ENCODE measurements at regions not wholly inside any gene's neighbourhood (a gene's known extent, or its start where the extent isn't known, plus 50 kb on each side); places are given as distances from the start of the nearest gene placed in this dataset.
A peak's percentile ranks its signal among the peaks of the same experiment; 100 is the strongest.
"Not testable (repeated sequence)": the region's sequence is repeated elsewhere in the genome, so short reads cannot be mapped to it uniquely, and the experiment has no call there.

- no peak for DNase-seq (ENCODE audit: low read depth, low spot score)
Observed at GRCh38 chrX:39398215-39398962, 597.1 kb downstream of the MID1IP1 start.

DNA sequence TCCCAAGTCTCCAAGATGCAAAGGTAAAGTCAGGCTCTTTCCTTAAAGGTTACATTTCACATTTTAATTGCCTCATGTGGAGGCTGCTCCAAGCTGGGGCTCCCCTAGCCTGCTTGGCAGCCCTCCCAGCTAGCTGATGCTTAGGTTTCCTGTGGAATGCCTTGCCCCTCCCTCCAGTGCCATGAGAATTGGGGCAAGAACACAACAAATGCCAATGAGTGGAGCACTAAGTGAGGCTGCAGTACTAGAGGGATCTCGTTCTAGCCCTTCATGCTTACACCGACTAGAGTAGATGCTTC is 597.7 kb downstream of the MID1IP1 start:
- peak; percentile 50 for DNase-seq (ENCODE audit: low read depth, low spot score)

- DNase-seq (ENCODE audit: low read depth, low spot score), result no peak
Observed at GRCh38 chrX:39399387-39399786, 598.1 kb downstream of the MID1IP1 start.

- DNase-seq (ENCODE audit: low read depth, low spot score), result no peak
Observed at GRCh38 chrX:39401483-39402110, 600.3 kb downstream of the MID1IP1 start.

GRCh38 chrX:39402158-39402557 is 600.9 kb downstream of the MID1IP1 start:
- DNase-seq (ENCODE audit: low read depth, low spot score), result no peak

GRCh38 chrX:39406799-39407198 is 605.5 kb downstream of the MID1IP1 start:
- DNase-seq (ENCODE audit: low read depth, low spot score), result no peak

DNA sequence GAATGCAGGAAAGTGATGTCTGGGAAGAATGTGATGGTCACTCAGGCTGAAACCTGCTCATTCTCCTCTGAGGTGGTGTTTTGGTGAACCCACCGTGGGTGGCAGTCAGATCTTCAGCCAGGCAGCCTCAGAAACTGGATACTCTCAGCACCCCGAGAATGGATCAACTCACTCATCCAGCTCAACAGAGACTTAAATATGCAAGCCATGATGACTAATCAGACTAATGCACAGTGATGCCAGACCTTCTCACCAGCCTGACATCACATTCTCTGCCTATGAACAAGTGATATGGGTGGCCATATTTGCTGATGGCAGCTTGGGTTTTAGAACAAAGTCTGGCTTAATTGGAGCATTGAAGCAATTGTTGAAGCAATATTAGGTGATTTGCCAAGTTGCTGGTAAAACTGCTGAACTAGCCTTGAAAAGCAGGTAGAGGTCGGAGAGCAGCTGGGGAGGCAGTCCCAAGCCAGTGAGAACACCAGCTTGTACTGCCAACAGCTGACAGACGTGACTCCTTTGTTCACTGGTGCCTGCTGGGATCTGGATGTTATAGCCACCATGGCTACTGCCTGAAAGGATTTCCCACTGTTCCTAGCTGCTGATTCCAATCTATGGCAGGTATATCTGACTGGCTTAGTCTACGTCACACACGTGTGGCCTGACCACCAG is 608.1 kb downstream of the MID1IP1 start:
- DNase-seq (ENCODE audit: low read depth, low spot score), result peak; percentile 42

- DNase-seq (ENCODE audit: low read depth, low spot score), result no peak
Observed at GRCh38 chrX:39414290-39414854, 613.1 kb downstream of the MID1IP1 start.

DNA sequence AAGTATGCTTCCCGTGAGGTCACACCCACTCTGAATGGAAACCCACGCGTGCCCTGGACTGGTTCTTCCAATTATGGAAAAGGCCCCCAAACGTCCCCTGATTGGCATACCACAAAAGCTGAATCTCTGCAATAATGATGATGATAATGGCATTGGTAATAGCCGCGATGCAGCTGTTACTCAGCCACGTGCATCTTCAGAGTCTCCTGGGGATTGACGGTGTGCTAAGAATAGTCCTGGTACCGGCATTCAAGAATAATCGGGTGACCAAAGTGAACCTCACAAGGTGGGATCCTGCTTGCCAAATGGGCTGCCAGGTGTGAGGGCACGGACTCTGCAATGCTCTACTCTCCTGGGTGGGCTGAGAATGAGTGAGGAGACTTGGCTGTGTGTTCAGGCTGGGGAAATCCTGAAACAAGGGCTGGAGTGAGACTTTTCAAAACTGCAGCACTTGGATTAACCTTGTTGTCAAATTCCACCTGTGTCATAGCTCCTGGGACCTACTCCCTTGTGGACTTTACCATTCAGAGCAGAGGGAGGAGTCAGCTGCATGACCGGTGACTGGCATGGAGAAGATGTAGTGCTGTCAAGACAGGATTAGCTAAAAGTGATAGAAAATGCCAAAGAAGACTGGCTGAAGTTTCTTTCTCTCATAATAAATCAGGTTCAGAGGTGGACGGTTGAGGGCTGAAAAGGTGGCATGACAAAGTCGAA is 615.4 kb downstream of the MID1IP1 start:
- DNase-seq (ENCODE audit: low read depth, low spot score), result no peak

GRCh38 chrX:39418254-39418704 is 617.0 kb downstream of the MID1IP1 start:
- no peak for DNase-seq (ENCODE audit: low read depth, low spot score)

GRCh38 chrX:39418731-39419638 is 617.7 kb downstream of the MID1IP1 start:
- no peak for DNase-seq (ENCODE audit: low read depth, low spot score)

- no peak for DNase-seq (ENCODE audit: low read depth, low spot score)
Observed at GRCh38 chrX:39421006-39421405, 619.7 kb downstream of the MID1IP1 start.

DNA sequence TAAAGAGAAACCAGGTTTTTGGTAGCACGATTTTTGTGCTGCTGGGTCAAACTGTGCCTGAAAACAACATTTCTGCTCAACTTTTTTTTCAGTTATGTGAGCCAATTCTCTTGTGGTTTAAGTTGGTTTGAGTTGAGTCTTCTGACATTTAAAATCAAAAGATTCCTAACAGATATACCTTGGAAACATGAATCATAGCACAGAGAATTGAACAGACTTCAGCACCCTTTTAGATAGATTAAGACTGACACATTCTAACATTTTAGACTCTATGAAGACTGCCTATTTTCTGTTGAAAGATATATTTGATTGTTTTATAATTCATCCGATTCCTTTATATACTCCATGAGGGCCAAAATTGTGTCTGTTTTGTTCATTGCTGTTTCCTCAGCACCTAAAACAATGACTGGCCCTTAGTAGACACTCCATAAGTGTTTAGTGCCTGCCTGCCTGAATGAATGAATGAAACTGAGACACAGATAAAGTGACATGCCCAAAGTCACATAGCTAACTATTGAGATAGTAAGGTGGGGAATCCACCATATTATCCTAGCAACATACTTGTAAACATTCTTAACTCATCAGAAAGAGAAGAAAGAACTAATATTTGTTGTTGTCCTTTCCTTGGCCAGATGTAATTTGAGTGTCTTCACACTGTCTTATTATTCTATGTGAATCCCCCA is 624.0 kb downstream of the MID1IP1 start:
- DNase-seq (ENCODE audit: low read depth, low spot score), result no peak

DNA sequence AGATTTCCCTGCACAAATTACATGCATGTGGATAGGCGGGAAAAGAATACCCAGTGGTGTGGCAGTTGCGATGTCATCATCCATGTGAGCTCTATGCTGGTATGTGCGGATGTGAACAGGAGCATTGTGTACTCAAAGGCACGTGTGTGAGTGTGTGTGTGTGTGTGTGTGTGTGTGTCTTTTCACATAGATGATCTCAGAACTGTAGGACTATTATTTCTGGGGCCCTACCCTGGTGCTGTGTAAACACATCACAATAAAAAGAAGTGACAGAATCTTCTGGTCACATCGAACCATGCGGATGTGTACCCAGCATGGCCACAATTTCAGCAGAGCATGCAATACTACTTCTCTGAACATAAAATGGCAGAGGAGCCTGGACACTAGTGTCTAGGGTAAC is 624.8 kb downstream of the MID1IP1 start:
- DNase-seq (ENCODE audit: low read depth, low spot score), result no peak

DNA sequence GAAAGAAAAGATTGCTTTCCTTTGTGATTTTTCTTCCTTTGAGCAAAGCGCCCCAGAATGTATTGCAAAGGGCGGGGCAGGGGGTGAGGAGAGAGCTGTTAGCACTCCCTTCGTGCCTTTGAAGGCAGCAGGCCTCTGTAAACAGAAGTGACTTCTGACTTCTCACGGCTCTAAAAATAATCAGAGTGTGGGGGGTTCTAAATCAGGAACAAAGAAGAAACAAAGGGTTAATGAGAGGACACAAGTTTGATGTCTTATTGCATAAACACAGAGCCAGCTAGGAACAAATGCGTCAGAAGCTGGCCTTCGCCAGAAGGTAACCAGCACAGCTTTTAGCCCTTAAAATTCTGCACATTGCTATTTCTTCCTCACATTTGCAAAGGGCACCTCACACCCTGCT is 626.2 kb downstream of the MID1IP1 start:
- peak; percentile 28 for DNase-seq (ENCODE audit: low read depth, low spot score)

GRCh38 chrX:39427906-39428305 is 626.6 kb downstream of the MID1IP1 start:
- DNase-seq (ENCODE audit: low read depth, low spot score), result peak; percentile 29

- no peak for DNase-seq (ENCODE audit: low read depth, low spot score)
Observed at GRCh38 chrX:39430551-39430950, 629.3 kb downstream of the MID1IP1 start.

- no peak for DNase-seq (ENCODE audit: low read depth, low spot score)
Observed at GRCh38 chrX:39431893-39432292, 630.6 kb downstream of the MID1IP1 start.

DNA sequence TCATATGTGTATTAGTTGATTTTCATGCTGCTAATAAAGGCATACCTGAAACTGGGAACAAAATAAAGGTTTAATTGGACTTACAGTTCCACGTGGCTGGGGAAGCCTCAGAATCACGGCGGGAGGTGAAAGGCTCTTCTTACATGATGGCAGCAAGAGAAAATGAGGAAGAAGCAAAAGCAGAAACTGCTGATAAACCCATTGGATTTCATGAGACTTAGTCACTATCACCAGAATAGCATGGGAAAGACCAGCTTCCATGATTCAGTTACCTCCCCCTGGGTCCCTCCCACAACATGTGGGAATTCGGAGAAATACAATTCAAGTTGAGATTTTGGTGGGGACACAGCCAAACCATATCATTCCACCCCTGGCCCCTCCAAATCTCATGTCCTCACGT is 633.4 kb downstream of the MID1IP1 start:
- DNase-seq (ENCODE audit: low read depth, low spot score), result not testable (repeated sequence)

- not testable (repeated sequence) for DNase-seq (ENCODE audit: low read depth, low spot score)
Observed at GRCh38 chrX:39436538-39436937, 635.3 kb downstream of the MID1IP1 start.
